C4-2B (cell line): ENCODE measurements at regions not wholly inside any gene's neighbourhood (a gene's known extent, or its start where the extent isn't known, plus 50 kb on each side); places are given as distances from the start of the nearest gene placed in this dataset.

Experiments
- H3K27ac ChIP-seq: fragments of 450-650 bp; 2 replicates; pipeline ENCODE4 v1.5.1; 2017
- ZFX ChIP-seq: fragments of 450-650 bp; IDR thresholded peaks from 2 replicates; pipeline ENCODE4 v1.6.1; 2017
- TF ChIP-seq, protein P1 (sequence below): fragments of 450-650 bp; conservative IDR thresholded peaks from 2 replicates; pipeline ENCODE4 v1.5.1; 2017; ENCODE audit warnings: mild to moderate bottlenecking

DNA sequence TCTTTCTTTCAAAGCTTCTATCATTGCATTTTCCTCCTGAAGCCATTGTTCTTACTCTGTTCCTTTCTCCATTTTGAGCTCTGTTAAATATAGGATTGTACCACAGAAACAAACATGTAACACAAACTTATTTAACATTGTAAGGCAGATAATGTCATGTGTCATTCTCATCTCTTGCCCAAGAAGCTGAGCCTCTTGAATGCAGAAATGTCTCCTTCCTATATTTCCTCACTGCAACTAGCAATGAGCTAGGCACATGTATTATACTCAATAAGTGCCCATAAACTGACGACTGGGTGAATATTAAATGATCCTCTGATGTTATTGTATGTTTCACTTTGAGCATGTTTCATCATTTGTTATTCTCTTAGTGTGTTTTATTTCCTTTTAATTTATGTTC, 56.7 kb upstream of the SLC7A11 start:
- TF ChIP-seq, protein P1, sequence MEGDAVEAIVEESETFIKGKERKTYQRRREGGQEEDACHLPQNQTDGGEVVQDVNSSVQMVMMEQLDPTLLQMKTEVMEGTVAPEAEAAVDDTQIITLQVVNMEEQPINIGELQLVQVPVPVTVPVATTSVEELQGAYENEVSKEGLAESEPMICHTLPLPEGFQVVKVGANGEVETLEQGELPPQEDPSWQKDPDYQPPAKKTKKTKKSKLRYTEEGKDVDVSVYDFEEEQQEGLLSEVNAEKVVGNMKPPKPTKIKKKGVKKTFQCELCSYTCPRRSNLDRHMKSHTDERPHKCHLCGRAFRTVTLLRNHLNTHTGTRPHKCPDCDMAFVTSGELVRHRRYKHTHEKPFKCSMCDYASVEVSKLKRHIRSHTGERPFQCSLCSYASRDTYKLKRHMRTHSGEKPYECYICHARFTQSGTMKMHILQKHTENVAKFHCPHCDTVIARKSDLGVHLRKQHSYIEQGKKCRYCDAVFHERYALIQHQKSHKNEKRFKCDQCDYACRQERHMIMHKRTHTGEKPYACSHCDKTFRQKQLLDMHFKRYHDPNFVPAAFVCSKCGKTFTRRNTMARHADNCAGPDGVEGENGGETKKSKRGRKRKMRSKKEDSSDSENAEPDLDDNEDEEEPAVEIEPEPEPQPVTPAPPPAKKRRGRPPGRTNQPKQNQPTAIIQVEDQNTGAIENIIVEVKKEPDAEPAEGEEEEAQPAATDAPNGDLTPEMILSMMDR, result no peak
- no peak for TF ChIP-seq ZFX

DNA sequence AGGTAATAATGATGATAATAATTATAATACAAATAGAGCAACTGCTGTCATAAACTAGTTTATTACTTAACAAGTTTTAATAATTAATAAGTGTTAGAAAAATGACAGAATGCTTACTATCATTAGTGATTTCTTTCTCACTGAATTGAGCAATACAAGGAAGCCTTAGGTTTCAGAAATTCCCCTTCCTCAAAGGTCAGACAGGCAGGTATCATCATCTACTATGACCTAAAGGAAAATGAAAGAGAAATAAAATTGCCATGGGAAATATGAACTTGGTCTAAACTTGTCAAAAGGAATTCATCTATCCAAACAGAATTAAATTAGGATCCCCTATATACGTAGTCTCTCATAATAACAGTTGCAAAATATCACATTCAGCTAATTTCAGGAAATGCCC, 56.3 kb upstream of the SLC7A11 start:
- H3K27ac ChIP-seq, result no peak overlapping the region
- TF ChIP-seq ZFX, result no peak
- TF ChIP-seq, protein P1, result no peak

More for the DNA sequence above, 56.7 kb upstream of the SLC7A11 start:
- no peak overlapping the region for H3K27ac ChIP-seq

DNA sequence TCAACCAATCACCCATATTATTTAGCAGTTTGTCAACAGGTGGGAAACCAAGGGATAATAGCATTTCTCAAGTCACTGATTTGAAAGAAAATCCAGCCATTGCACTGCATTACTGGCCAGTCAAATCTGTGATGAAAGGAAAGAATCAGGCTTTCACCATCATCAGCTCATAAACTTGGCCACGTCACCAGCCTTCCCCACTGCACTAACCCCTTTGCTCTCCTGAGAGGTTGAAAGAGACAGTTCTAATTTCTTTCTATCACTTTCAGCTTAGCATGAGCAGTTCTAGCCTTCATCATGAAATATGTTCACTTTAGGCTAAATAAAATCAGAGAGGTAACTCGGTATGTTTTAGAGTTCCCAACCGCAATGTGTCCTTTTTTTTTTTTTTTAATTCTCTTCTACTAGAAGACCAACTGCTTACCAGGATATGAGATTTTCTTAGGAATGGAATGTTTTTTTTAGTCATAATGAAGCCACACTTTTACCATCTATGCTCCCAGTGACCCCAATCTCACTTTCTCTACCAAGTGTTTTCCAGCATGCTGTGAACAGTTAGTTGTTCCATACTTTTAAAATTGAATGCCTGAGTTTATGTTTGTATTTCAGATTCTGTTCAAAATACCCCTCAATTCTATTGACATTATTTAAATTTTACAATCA, 55.7 kb upstream of the SLC7A11 start:
- TF ChIP-seq, protein P1, result no peak
- no peak for TF ChIP-seq ZFX

DNA sequence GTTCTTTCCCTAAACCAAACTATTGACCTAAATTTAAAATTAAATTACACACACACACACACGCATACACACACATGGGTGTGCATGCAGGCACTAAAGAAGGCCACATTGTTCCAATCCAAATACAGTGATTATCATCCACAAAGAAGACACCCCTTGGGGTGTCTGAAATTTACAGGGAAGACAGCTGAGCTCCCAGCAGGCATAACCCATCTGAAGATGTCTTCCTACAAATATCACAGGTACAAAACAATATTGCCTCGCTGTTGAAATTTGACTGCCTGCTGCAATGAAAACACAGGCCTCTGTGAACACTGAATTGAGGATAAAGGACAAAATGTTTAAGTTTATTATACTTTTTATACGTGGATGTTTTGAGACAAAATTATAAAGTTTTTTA, 50.2 kb upstream of the SLC7A11 start:
- TF ChIP-seq ZFX, result no peak
- TF ChIP-seq, protein P1, result no peak
- no peak overlapping the region for H3K27ac ChIP-seq

More for the DNA sequence above, 55.7 kb upstream of the SLC7A11 start:
- H3K27ac ChIP-seq, result no peak overlapping the region
